GM12878 (cell line): ENCODE measurements at regions not wholly inside any gene's neighbourhood (a gene's known extent, or its start where the extent isn't known, plus 50 kb on each side); places are given as distances from the start of the nearest gene placed in this dataset.

Experiments used
- ATAC-seq: fragments of 200-7000 bp; cut with Tn5 transposase; 3 replicates; pipeline ENCODE4 v1.9.1; 2020; ENCODE audit warnings: mild to moderate bottlenecking, moderate library complexity
- BruUV-seq: library from RNA; stranded (reverse); fragments of 400-500 nt; replicated peaks from 2 replicates; lab custom pipeline; 2021; lab: Mats Ljungman, UMichigan
- CTCF ChIA-PET: fragments of 300-600 bp; sonication (Branson Sonifier 250); formaldehyde crosslinking; extraction: SDS; loops from one replicate; lab custom pipeline; 2021; ENCODE audit warnings: inconsistent platforms; lab: Yijun Ruan, JAX
- POLR2A ChIA-PET: fragments of 350-600 bp; formaldehyde crosslinking; extraction: SDS; loops from one replicate; lab custom pipeline; 2021; ENCODE audit warnings: inconsistent platforms; lab: Charles Lee
- RAD21 ChIA-PET: fragments of 300-600 bp; sonication (Branson Sonifier 250); formaldehyde crosslinking; loops from one replicate; lab custom pipeline; 2023; ENCODE audit warnings: antibody characterized with exemption; ENCODE audit not compliant: unreplicated experiment; lab: Charles Lee
- SMC1A ChIA-PET: fragments of 300-600 bp; sonication (Branson Sonifier 250); formaldehyde crosslinking; loops from one replicate; lab custom pipeline; 2023; ENCODE audit not compliant: unreplicated experiment, uncharacterized antibody; lab: Charles Lee
- DNase-seq: peaks from one replicate; pipeline ENCODE4 v3.0.0-alpha.2; 2011; ENCODE audit warnings: low read depth, low spot score
- FAIRE-seq: peaks from 3 replicates; lab custom pipeline; 2011; peaks lifted over from hg19 to GRCh38; lab: Jason Lieb, UNC
- H2AFZ ChIP-seq: 2 replicates; pipeline ENCODE4 v1.6.0; 2011; ENCODE audit warnings: low read depth, low read length, control low read depth; ENCODE audit not compliant: control insufficient read depth
- H3K27ac ChIP-seq: 2 replicates; pipeline ENCODE4 v1.5.1; 2011; ENCODE audit warnings: control low read depth; ENCODE audit not compliant: control insufficient read depth, insufficient read depth
- H3K27me3 ChIP-seq, 2 experiments: replicated peaks in 1 of 2; 2 replicates each; pipeline versions ENCODE4 v1.6.0 to v1.6.1; 2011; ENCODE audit warnings: low read length in 1 of 2; ENCODE audit not compliant: control insufficient read depth in 2 of 2, insufficient read depth in 2 of 2
- H3K36me3 ChIP-seq, 2 experiments: 2 replicates each; pipeline ENCODE4 v1.5.1; 2011; ENCODE audit warnings: low read length in 1 of 2; ENCODE audit not compliant: control insufficient read depth in 2 of 2, insufficient read depth in 2 of 2
- H3K4me1 ChIP-seq: 2 replicates; pipeline ENCODE4 v1.6.1; 2011; ENCODE audit warnings: mild to moderate bottlenecking, low read length, moderate library complexity, mixed read lengths; ENCODE audit not compliant: control insufficient read depth, insufficient read depth
- H3K4me2 ChIP-seq: 2 replicates; pipeline ENCODE4 v1.6.0; 2011; ENCODE audit warnings: control low read depth; ENCODE audit not compliant: control insufficient read depth, insufficient read depth
- H3K4me3 ChIP-seq: fragments of 200-600 bp; sonication (generic); 2 replicates; pipeline ENCODE4 v1.5.1; 2016
- H3K79me2 ChIP-seq: 2 replicates; pipeline ENCODE4 v1.6.0; 2011; ENCODE audit warnings: low read length; ENCODE audit not compliant: control insufficient read depth, insufficient read depth
- H3K9ac ChIP-seq: 2 replicates; pipeline ENCODE4 v1.8.0; 2011; ENCODE audit warnings: low read length, control low read depth, mixed read lengths; ENCODE audit not compliant: control insufficient read depth, insufficient read depth
- H3K9me3 ChIP-seq: replicated peaks from 3 replicates; pipeline ENCODE4 v1.5.1; 2011; ENCODE audit warnings: mild to moderate bottlenecking, low read length; ENCODE audit not compliant: control insufficient read depth, insufficient read depth
- H4K20me1 ChIP-seq: 2 replicates; pipeline ENCODE4 v1.6.0; 2011; ENCODE audit not compliant: control insufficient read depth, insufficient read depth
- ATF7 ChIP-seq: fragments of 450-650 bp; IDR thresholded peaks from 2 replicates; pipeline ENCODE4 v1.6.1; 2016; ENCODE audit warnings: low read depth, mild to moderate bottlenecking
- E4F1 ChIP-seq: fragments of 450-650 bp; IDR thresholded peaks from 2 replicates; pipeline ENCODE4 v1.6.1; 2018; ENCODE audit warnings: borderline replicate concordance, mild to moderate bottlenecking; ENCODE audit not compliant: partially characterized antibody
- KLF5 ChIP-seq: fragments of 450-650 bp; IDR thresholded peaks from 2 replicates; pipeline ENCODE4 v1.6.1; 2014; ENCODE audit warnings: mild to moderate bottlenecking; ENCODE audit not compliant: partially characterized antibody
- MAX ChIP-seq: IDR thresholded peaks from 2 replicates; pipeline ENCODE4 v1.6.1; 2012; ENCODE audit warnings: low read depth, low read length, improper control_type of control experiment
- MEF2B ChIP-seq: fragments of 450-650 bp; IDR thresholded peaks from 2 replicates; pipeline ENCODE4 v1.6.1; 2018; ENCODE audit warnings: mild to moderate bottlenecking, moderate library complexity; ENCODE audit not compliant: partially characterized antibody, poor library complexity, severe bottlenecking
- NR2C1 ChIP-seq: fragments of 450-650 bp; IDR thresholded peaks from 2 replicates; pipeline ENCODE4 v1.6.1; 2017; ENCODE audit warnings: antibody characterized with exemption, mild to moderate bottlenecking, moderate library complexity
- NR2C2 ChIP-seq: IDR thresholded peaks from 2 replicates; pipeline ENCODE4 v1.6.1; 2011; ENCODE audit warnings: borderline replicate concordance, low read depth; ENCODE audit not compliant: control insufficient read depth, insufficient read length
- POLR2AphosphoS2 ChIP-seq: IDR thresholded peaks from 2 replicates; pipeline ENCODE4 v1.6.1; 2011; ENCODE audit warnings: low read depth, mild to moderate bottlenecking, low read length, improper control_type of control experiment, moderate library complexity
- POU2F2 ChIP-seq: IDR thresholded peaks from 3 replicates; pipeline ENCODE4 v1.6.1; 2011; ENCODE audit warnings: low read depth, mild to moderate bottlenecking, low read length, borderline replicate concordance
- RAD51 ChIP-seq: fragments of 450-650 bp; IDR thresholded peaks from 2 replicates; pipeline ENCODE4 v1.6.1; 2016; ENCODE audit warnings: moderate library complexity, mild to moderate bottlenecking, inconsistent platforms
- RELB ChIP-seq: fragments of 450-650 bp; IDR thresholded peaks from 2 replicates; pipeline ENCODE4 v1.6.1; 2017; ENCODE audit warnings: low read depth, mild to moderate bottlenecking, moderate library complexity
- SKIL ChIP-seq: fragments of 450-650 bp; IDR thresholded peaks from 2 replicates; pipeline ENCODE4 v1.6.1; 2017; ENCODE audit warnings: mild to moderate bottlenecking, low read depth, inconsistent platforms; ENCODE audit not compliant: poor library complexity, severe bottlenecking
- SPI1 ChIP-seq: IDR thresholded peaks from 2 replicates; pipeline ENCODE4 v1.6.1; 2011; ENCODE audit warnings: low read depth, mild to moderate bottlenecking, low read length, moderate library complexity, borderline replicate concordance; ENCODE audit not compliant: insufficient read depth
- SRF ChIP-seq, 2 experiments: IDR thresholded peaks; 2 replicates each; pipeline ENCODE4 v1.6.1; 2011; ENCODE audit warnings: low read depth in 2 of 2, low read length in 2 of 2, mild to moderate bottlenecking in 1 of 2, moderate library complexity in 1 of 2
- SUZ12 ChIP-seq: fragments of 200-600 bp; sonication (generic); IDR thresholded peaks from one replicate; pipeline ENCODE4 v1.6.1; 2018; ENCODE audit warnings: antibody characterized with exemption, mild to moderate bottlenecking; ENCODE audit not compliant: unreplicated experiment
- TCF7 ChIP-seq: IDR thresholded peaks from 2 replicates; pipeline ENCODE4 v1.6.1; 2014; ENCODE audit warnings: antibody characterized with exemption, borderline replicate concordance
- YY1 ChIP-seq: IDR thresholded peaks from 2 replicates; pipeline ENCODE4 v1.6.1; 2011; ENCODE audit warnings: low read depth, mild to moderate bottlenecking, low read length
- ZNF217 ChIP-seq: fragments of 450-650 bp; IDR thresholded peaks from 2 replicates; pipeline ENCODE4 v1.6.1; 2017; ENCODE audit warnings: antibody characterized with exemption, mild to moderate bottlenecking
- ZNF24 ChIP-seq: fragments of 450-650 bp; IDR thresholded peaks from 2 replicates; pipeline ENCODE4 v1.6.1; 2017; ENCODE audit warnings: antibody characterized with exemption, mild to moderate bottlenecking
- WGBS: methylation state at CpG from one replicate; pipeline ENCODE4 v1.1.6; 2016; ENCODE audit warnings: low lambda C conversion rate; ENCODE audit not compliant: insufficient replicate concordance, insufficient coverage; ENCODE audit errors: missing lambda C conversion rate; 5-methylcytosine and 5-hydroxymethylcytosine counted together
- in situ Hi-C: fragments of 300-500 bp; cut with MboI; formaldehyde crosslinking; loops from 9 replicates; pipeline ENCODE4 v1.14.3; 2018; ENCODE audit warnings: mixed read lengths
- intact Hi-C: fragments of 100-400 bp; cut with micrococcal nuclease; formaldehyde crosslinking; loops from one replicate; pipeline ENCODE4 v1.14.2; 2022; ENCODE audit not compliant: unreplicated experiment

DNA sequence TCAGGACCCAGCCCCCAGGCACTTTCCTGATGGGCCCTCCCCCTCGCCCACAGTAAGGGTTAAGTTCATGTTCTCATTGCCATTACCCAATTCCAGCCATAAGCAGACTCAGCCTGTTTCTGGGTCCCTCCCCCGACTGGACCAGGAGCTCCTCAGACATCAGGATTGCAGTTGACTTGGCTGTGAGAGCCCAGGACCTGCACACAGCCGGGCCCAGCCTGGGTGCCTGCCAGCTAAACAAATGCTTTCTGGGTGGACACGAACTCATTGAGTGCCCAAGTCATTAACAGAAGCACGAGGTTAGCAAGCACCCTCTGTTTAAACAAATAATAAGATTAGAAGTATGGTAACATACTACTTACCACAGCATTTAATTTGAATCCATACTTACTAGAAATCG is 147.9 kb upstream of the POU3F1 start:
- intact Hi-C loops (no loop called here), in situ Hi-C loops (no loop called here)
- no peak overlapping the region for H3K4me2 ChIP-seq
- DNase-seq (no peak), ATAC-seq (no peak)
- ChIA-PET SMC1A (interaction anchor here (4.5 kb wide), 1 partner anchor 42 kb away, joined by 19 read pairs; no protein-coding TSS in a partner anchor), CTCF (interaction anchor here (0.6 to 1.2 kb wide), 2 partner anchors 11 to 88 kb away, joined by 3 read pairs; no protein-coding TSS in a partner anchor)
- no peaks in the 10 kb centered on the region; a peak in 2 of 4 replicates for H3K27me3 ChIP-seq
- H3K27ac ChIP-seq: no peak overlapping the region
- H3K9ac ChIP-seq: no peak overlapping the region
- 14% methylated on average over 6 of the region's 6 CpGs for WGBS
- H4K20me1 ChIP-seq: no peaks in the 10 kb centered on the region
- H2AFZ ChIP-seq: no peak overlapping the region
- H3K36me3 ChIP-seq: no peaks in the 10 kb centered on the region
- TF ChIP-seq POLR2AphosphoS2 (no peak), E4F1 (no peak), TCF7 (no peak), ZNF24 (no peak), NR2C1 (no peak), SRF (IDR thresholded peaks at IDR 0.05; ENCODE audit: low read depth in 2 of 2, low read length in 2 of 2) (no peak), MAX (no peak), SKIL (no peak), YY1 (no peak), NR2C2 (no peak), POU2F2 (no peak), MEF2B (no peak), KLF5 (no peak), ATF7 (no peak), RELB (no peak), SPI1 (no peak), ZNF217 (no peak), RAD51 (no peak), SUZ12 (no peak)
- TF ChIP-seq, all 136 proteins: peak for 0
- Histone ChIP-seq H3K79me2 (no peaks in the 10 kb centered on the region), H3K4me1 (peaks cover 4% of the 10 kb centered on the region; the same call in 1 of the 2 replicates), H3K9me3 (no peaks in the 10 kb centered on the region; the same call in 2 of the 3 replicates), H3K4me3 (no peak overlapping the region)
- BruUV-seq: no TSS peak
- RAD21 ChIA-PET: no interaction called here
- POLR2A ChIA-PET: no interaction called here
- no peak for FAIRE-seq
